ENCODE measurements at regions not wholly inside any gene's neighbourhood (a gene's known extent, or its start where the extent isn't known, plus 50 kb on each side); places are given as distances from the start of the nearest gene placed in this dataset.

GRCh38 chr5:117657541-117657940, 1082.9 kb upstream of the SEMA6A start:
- Mint-ChIP-seq H3K27ac (no peak overlapping the region), H3K27me3 (ENCODE audit: low read depth in 2 of 2) (no peaks in the 10 kb centered on the region), H3K4me1 (no peaks in the 10 kb centered on the region), H3K4me3 (no peak overlapping the region), H3K9me3 (peaks cover 17 to 28% of the 10 kb centered on the region in 2 donors), H3K36me3 (peaks cover 14% of the 10 kb centered on the region)
- Histone ChIP-seq H3K27ac (ENCODE audit: low read length) (no peak overlapping the region), H3K9me3 (ENCODE audit: control insufficient read depth, insufficient read depth, low read length) (no peaks in the 10 kb centered on the region), H3K27me3 (ENCODE audit: control insufficient read depth, insufficient read depth, low read length) (no peaks in the 10 kb centered on the region), H3K4me3 (ENCODE audit: low read length) (no peak overlapping the region), H3K4me1 (ENCODE audit: control insufficient read depth, insufficient read depth, low read length) (no peaks in the 10 kb centered on the region), H3K36me3 (ENCODE audit: control insufficient read depth, insufficient read depth, low read length) (no peaks in the 10 kb centered on the region)
- 100% methylated on average over 1 of the region's 1 CpG for WGBS (ENCODE audit: insufficient coverage)
- no peak for TF ChIP-seq CTCF (IDR thresholded peaks at IDR 0.05)
- ATAC-seq: no peak
- no peak for DNase-seq
- intact Hi-C loops (cut with micrococcal nuclease): no loop called here

GRCh38 chr5:117652958-117653280, 1078.3 kb upstream of the SEMA6A start:
- no peak overlapping the region for H3K27ac Mint-ChIP-seq
- no peak for DNase-seq
- H3K36me3 Mint-ChIP-seq: peaks cover 2% of the 10 kb centered on the region
- no peaks in the 10 kb centered on the region for H3K27me3 Mint-ChIP-seq (ENCODE audit: low read depth in 2 of 2)
- Histone ChIP-seq H3K9me3 (ENCODE audit: control insufficient read depth, insufficient read depth, low read length) (no peaks in the 10 kb centered on the region), H3K4me1 (ENCODE audit: control insufficient read depth, insufficient read depth, low read length) (no peaks in the 10 kb centered on the region), H3K36me3 (ENCODE audit: control insufficient read depth, insufficient read depth, low read length) (no peaks in the 10 kb centered on the region), H3K27me3 (ENCODE audit: control insufficient read depth, insufficient read depth, low read length) (no peaks in the 10 kb centered on the region), H3K27ac (ENCODE audit: low read length) (no peak overlapping the region), H3K4me3 (ENCODE audit: low read length) (no peak overlapping the region)
- 77% methylated on average over 3 of the region's 3 CpGs for WGBS (ENCODE audit: insufficient coverage)
- H3K4me1 Mint-ChIP-seq: no peaks in the 10 kb centered on the region
- no peak overlapping the region for H3K4me3 Mint-ChIP-seq
- no peak for TF ChIP-seq CTCF (IDR thresholded peaks at IDR 0.05)
- H3K9me3 Mint-ChIP-seq: peaks cover 9 to 16% of the 10 kb centered on the region in 2 donors
- intact Hi-C loops (cut with micrococcal nuclease): no loop called here
- no peak for ATAC-seq

- Histone ChIP-seq H3K4me1 (ENCODE audit: control insufficient read depth, insufficient read depth, low read length) (no peaks in the 10 kb centered on the region), H3K9me3 (ENCODE audit: control insufficient read depth, insufficient read depth, low read length) (no peaks in the 10 kb centered on the region), H3K36me3 (ENCODE audit: control insufficient read depth, insufficient read depth, low read length) (no peaks in the 10 kb centered on the region), H3K27ac (ENCODE audit: low read length) (no peak overlapping the region), H3K4me3 (ENCODE audit: low read length) (no peak overlapping the region), H3K27me3 (ENCODE audit: control insufficient read depth, insufficient read depth, low read length) (no peaks in the 10 kb centered on the region)
- Mint-ChIP-seq H3K27me3 (ENCODE audit: low read depth in 2 of 2) (no peaks in the 10 kb centered on the region), H3K9me3 (peaks cover 6 to 16% of the 10 kb centered on the region in 2 donors), H3K4me1 (no peaks in the 10 kb centered on the region), H3K36me3 (no peaks in the 10 kb centered on the region), H3K27ac (no peak overlapping the region), H3K4me3 (no peak overlapping the region)
- WGBS (ENCODE audit: insufficient coverage): 86% methylated on average over 3 of the region's 4 CpGs
- no peak for DNase-seq
- no peak for ATAC-seq
- TF ChIP-seq CTCF (IDR thresholded peaks at IDR 0.05): no peak
- intact Hi-C loops (cut with micrococcal nuclease): no loop called here
Measured at GRCh38 chr5:117652036-117652957, 1077.7 kb upstream of the SEMA6A start.

GRCh38 chr5:117649821-117650220, 1075.2 kb upstream of the SEMA6A start:
- no peaks in the 10 kb centered on the region for H3K27me3 Mint-ChIP-seq (ENCODE audit: low read depth in 2 of 2)
- no peaks in the 10 kb centered on the region for H3K9me3 ChIP-seq (ENCODE audit: control insufficient read depth, insufficient read depth, low read length)
- ATAC-seq: no peak
- H3K27ac ChIP-seq (ENCODE audit: low read length): no peak overlapping the region
- H3K9me3 Mint-ChIP-seq: peaks cover 4 to 12% of the 10 kb centered on the region in 2 donors
- H3K4me3 ChIP-seq (ENCODE audit: low read length): no peak overlapping the region
- no peaks in the 10 kb centered on the region for H3K27me3 ChIP-seq (ENCODE audit: control insufficient read depth, insufficient read depth, low read length)
- H3K4me3 Mint-ChIP-seq: no peak overlapping the region
- H3K27ac Mint-ChIP-seq: no peak overlapping the region
- DNase-seq: no peak
- no peak for TF ChIP-seq CTCF (IDR thresholded peaks at IDR 0.05)
- no peaks in the 10 kb centered on the region for H3K36me3 Mint-ChIP-seq
- no peaks in the 10 kb centered on the region for H3K36me3 ChIP-seq (ENCODE audit: control insufficient read depth, insufficient read depth, low read length)
- H3K4me1 Mint-ChIP-seq: no peaks in the 10 kb centered on the region
- 57% methylated on average over 3 of the region's 3 CpGs for WGBS (ENCODE audit: insufficient coverage)
- H3K4me1 ChIP-seq (ENCODE audit: control insufficient read depth, insufficient read depth, low read length): no peaks in the 10 kb centered on the region
- intact Hi-C loops (cut with micrococcal nuclease): no loop called here
